WTC11 (cell line): ENCODE measurements at regions not wholly inside any gene's neighbourhood (a gene's known extent, or its start where the extent isn't known, plus 50 kb on each side); places are given as distances from the start of the nearest gene placed in this dataset.

Experiments
- ATAC-seq: fragments of 200-7000 bp; cut with Tn5 transposase; 2 replicates; pipeline ENCODE4 v1.10.0; 2021; ENCODE audit warnings: mild to moderate bottlenecking, moderate library complexity
- CTCF ChIA-PET: fragments of 300-600 bp; sonication (Branson Sonifier 250); formaldehyde crosslinking; loops from one replicate; lab custom pipeline; 2021; ENCODE audit warnings: antibody characterized with exemption; lab: Charles Lee
- POLR2A ChIA-PET: fragments of 350-600 bp; sonication (Branson Sonifier 250); formaldehyde crosslinking; loops from one replicate; lab custom pipeline; 2021; ENCODE audit warnings: antibody characterized with exemption; lab: Charles Lee
- DNase-seq: peaks from one replicate; pipeline ENCODE4 v3.0.0; 2021; ENCODE audit warnings: low spot score
- H3K27ac Mint-ChIP-seq: 2 replicates; pipeline ENCODE4 v1.8.0; 2021; ENCODE audit warnings: mixed read lengths
- H3K27me3 Mint-ChIP-seq: 2 replicates; pipeline ENCODE4 v1.8.0; 2021; ENCODE audit warnings: low read depth, mild to moderate bottlenecking, moderate library complexity, mixed read lengths
- H3K36me3 Mint-ChIP-seq: 2 replicates; pipeline ENCODE4 v1.8.0; 2021; ENCODE audit warnings: mixed read lengths
- H3K4me1 Mint-ChIP-seq: 2 replicates; pipeline ENCODE4 v1.8.0; 2022; ENCODE audit warnings: mixed read lengths
- H3K4me3 Mint-ChIP-seq: 2 replicates; pipeline ENCODE4 v1.8.0; 2021; ENCODE audit warnings: mild to moderate bottlenecking, moderate library complexity, mixed read lengths
- H3K9me3 Mint-ChIP-seq: 2 replicates; pipeline ENCODE4 v1.8.0; 2021; ENCODE audit warnings: mixed read lengths
- CBFB ChIP-seq: sonication (generic); formaldehyde crosslinking; IDR thresholded peaks from 2 replicates; pipeline ENCODE4 v1.8.1; 2022; ENCODE audit warnings: mild to moderate bottlenecking, low read depth, missing genetic modification reagents
- FOXJ3 ChIP-seq: sonication (generic); formaldehyde crosslinking; IDR thresholded peaks from 2 replicates; pipeline ENCODE4 v1.9.0; 2021; ENCODE audit warnings: missing genetic modification reagents, mild to moderate bottlenecking, borderline replicate concordance
- FOXK1 ChIP-seq: sonication (generic); formaldehyde crosslinking; IDR thresholded peaks from 2 replicates; pipeline ENCODE4 v1.8.0; 2022; ENCODE audit warnings: mild to moderate bottlenecking, moderate library complexity, missing genetic modification reagents
- IRF1 ChIP-seq: sonication (generic); formaldehyde crosslinking; IDR thresholded peaks from 2 replicates; pipeline ENCODE4 v1.8.0; 2023; ENCODE audit warnings: missing genetic modification reagents
- JAZF1 ChIP-seq: fragments of 250-450 bp; sonication (Bioruptor Pico); IDR thresholded peaks from 2 replicates; pipeline ENCODE4 v1.9.0; 2021; ENCODE audit warnings: moderate library complexity, mild to moderate bottlenecking, inconsistent platforms
- KAT7 ChIP-seq: sonication (generic); formaldehyde crosslinking; IDR thresholded peaks from 2 replicates; pipeline ENCODE4 v1.8.1; 2023; ENCODE audit warnings: missing genetic modification reagents, mild to moderate bottlenecking, borderline replicate concordance
- MAX ChIP-seq: sonication (generic); formaldehyde crosslinking; IDR thresholded peaks from 2 replicates; pipeline ENCODE4 v1.8.0; 2022; ENCODE audit warnings: mild to moderate bottlenecking, missing genetic modification reagents
- MXD4 ChIP-seq: fragments of 250-450 bp; sonication (Bioruptor Pico); IDR thresholded peaks from 2 replicates; pipeline ENCODE4 v1.8.0; 2021; ENCODE audit warnings: mild to moderate bottlenecking, moderate library complexity, borderline replicate concordance
- MYBL2 ChIP-seq: sonication (generic); formaldehyde crosslinking; IDR thresholded peaks from 2 replicates; pipeline ENCODE4 v1.8.1; 2023; ENCODE audit warnings: mild to moderate bottlenecking, moderate library complexity, missing genetic modification reagents
- NFYB ChIP-seq: sonication (generic); formaldehyde crosslinking; conservative IDR thresholded peaks from 2 replicates; pipeline ENCODE4 v1.8.0; 2022; ENCODE audit warnings: low read depth, missing genetic modification reagents
- NR1H2 ChIP-seq: sonication (generic); formaldehyde crosslinking; IDR thresholded peaks from 2 replicates; pipeline ENCODE4 v1.9.0; 2021; ENCODE audit warnings: mild to moderate bottlenecking, moderate library complexity, missing genetic modification reagents
- SMAD4 ChIP-seq: sonication (generic); formaldehyde crosslinking; IDR thresholded peaks from 2 replicates; pipeline ENCODE4 v1.8.0; 2022; ENCODE audit warnings: mild to moderate bottlenecking, missing genetic modification reagents
- TEAD1 ChIP-seq: sonication (generic); formaldehyde crosslinking; IDR thresholded peaks from 2 replicates; pipeline ENCODE4 v1.8.0; 2022; ENCODE audit warnings: mild to moderate bottlenecking, missing genetic modification reagents
- ZMAT4 ChIP-seq: fragments of 250-450 bp; sonication (Bioruptor Pico); IDR thresholded peaks from 2 replicates; pipeline ENCODE4 v1.9.0; 2021; ENCODE audit warnings: mild to moderate bottlenecking
- ZNF425 ChIP-seq: fragments of 250-450 bp; sonication (Bioruptor Pico); conservative IDR thresholded peaks from 2 replicates; pipeline ENCODE4 v1.9.0; 2021; ENCODE audit warnings: mild to moderate bottlenecking
- ZNF512 ChIP-seq: sonication (generic); formaldehyde crosslinking; IDR thresholded peaks from 2 replicates; pipeline ENCODE4 v1.8.1; 2022; ENCODE audit warnings: missing genetic modification reagents, borderline replicate concordance
- TF ChIP-seq, protein P1 (sequence below): fragments of 250-450 bp; sonication (Bioruptor Pico); IDR thresholded peaks from 2 replicates; pipeline ENCODE4 v1.9.0; 2021; ENCODE audit warnings: mild to moderate bottlenecking, borderline replicate concordance
- TF ChIP-seq, protein P2 (sequence below): sonication (generic); formaldehyde crosslinking; IDR thresholded peaks from 2 replicates; pipeline ENCODE4 v1.8.1; 2023; ENCODE audit warnings: mild to moderate bottlenecking, missing genetic modification reagents
- TF ChIP-seq, protein P3 (sequence below): sonication (generic); formaldehyde crosslinking; IDR thresholded peaks from 2 replicates; pipeline ENCODE4 v1.8.0; 2022; ENCODE audit warnings: mild to moderate bottlenecking, missing genetic modification reagents
- TF ChIP-seq, protein P4 (sequence below): fragments of 250-450 bp; sonication (Bioruptor Pico); IDR thresholded peaks from 2 replicates; pipeline ENCODE4 v1.8.0; 2021; ENCODE audit warnings: mild to moderate bottlenecking

GRCh38 chr13:80509264-80509663 lies 168.3 kb upstream of the SPRY2 start (continued):
- no peak for TF ChIP-seq MAX (CRISPR knock-in tag)
- TF ChIP-seq ZNF425 (CRISPR knock-in tag) = no peak
- TF ChIP-seq, protein P1, sequence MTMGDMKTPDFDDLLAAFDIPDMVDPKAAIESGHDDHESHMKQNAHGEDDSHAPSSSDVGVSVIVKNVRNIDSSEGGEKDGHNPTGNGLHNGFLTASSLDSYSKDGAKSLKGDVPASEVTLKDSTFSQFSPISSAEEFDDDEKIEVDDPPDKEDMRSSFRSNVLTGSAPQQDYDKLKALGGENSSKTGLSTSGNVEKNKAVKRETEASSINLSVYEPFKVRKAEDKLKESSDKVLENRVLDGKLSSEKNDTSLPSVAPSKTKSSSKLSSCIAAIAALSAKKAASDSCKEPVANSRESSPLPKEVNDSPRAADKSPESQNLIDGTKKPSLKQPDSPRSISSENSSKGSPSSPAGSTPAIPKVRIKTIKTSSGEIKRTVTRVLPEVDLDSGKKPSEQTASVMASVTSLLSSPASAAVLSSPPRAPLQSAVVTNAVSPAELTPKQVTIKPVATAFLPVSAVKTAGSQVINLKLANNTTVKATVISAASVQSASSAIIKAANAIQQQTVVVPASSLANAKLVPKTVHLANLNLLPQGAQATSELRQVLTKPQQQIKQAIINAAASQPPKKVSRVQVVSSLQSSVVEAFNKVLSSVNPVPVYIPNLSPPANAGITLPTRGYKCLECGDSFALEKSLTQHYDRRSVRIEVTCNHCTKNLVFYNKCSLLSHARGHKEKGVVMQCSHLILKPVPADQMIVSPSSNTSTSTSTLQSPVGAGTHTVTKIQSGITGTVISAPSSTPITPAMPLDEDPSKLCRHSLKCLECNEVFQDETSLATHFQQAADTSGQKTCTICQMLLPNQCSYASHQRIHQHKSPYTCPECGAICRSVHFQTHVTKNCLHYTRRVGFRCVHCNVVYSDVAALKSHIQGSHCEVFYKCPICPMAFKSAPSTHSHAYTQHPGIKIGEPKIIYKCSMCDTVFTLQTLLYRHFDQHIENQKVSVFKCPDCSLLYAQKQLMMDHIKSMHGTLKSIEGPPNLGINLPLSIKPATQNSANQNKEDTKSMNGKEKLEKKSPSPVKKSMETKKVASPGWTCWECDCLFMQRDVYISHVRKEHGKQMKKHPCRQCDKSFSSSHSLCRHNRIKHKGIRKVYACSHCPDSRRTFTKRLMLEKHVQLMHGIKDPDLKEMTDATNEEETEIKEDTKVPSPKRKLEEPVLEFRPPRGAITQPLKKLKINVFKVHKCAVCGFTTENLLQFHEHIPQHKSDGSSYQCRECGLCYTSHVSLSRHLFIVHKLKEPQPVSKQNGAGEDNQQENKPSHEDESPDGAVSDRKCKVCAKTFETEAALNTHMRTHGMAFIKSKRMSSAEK (CRISPR knock-in tag) = no peak
- TF ChIP-seq, protein P2, sequence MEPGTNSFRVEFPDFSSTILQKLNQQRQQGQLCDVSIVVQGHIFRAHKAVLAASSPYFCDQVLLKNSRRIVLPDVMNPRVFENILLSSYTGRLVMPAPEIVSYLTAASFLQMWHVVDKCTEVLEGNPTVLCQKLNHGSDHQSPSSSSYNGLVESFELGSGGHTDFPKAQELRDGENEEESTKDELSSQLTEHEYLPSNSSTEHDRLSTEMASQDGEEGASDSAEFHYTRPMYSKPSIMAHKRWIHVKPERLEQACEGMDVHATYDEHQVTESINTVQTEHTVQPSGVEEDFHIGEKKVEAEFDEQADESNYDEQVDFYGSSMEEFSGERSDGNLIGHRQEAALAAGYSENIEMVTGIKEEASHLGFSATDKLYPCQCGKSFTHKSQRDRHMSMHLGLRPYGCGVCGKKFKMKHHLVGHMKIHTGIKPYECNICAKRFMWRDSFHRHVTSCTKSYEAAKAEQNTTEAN (CRISPR knock-in tag) = no peak
- TF ChIP-seq MXD4 (CRISPR knock-in tag) = no peak

DNA sequence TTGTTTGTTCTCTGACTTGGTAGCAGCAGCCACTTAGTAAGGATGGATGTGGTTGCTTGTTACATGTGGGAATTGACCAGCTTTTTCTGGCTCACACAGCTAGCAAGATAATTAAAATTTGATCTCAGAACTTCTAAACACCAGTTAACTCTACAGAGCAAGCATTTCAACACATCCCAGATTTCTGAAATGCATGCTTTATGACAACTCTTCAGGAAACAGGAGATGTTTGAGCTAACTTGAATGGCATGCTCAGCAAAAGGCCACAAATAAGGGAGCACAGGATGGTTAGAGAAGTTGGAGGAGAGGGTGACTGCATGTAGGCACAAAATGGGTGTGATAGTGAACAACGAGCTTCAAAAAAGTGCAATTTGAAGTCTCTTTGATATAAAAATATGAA lies 167.1 kb upstream of the SPRY2 start:
- TF ChIP-seq ZNF512 (CRISPR knock-in tag) (no peak), CBFB (no peak)
- no peaks in the 10 kb centered on the region for H3K27me3 Mint-ChIP-seq
- H3K36me3 Mint-ChIP-seq = peaks cover 17% of the 10 kb centered on the region
- H3K9me3 Mint-ChIP-seq = peaks cover 32% of the 10 kb centered on the region
- ChIA-PET CTCF (no interaction called here), POLR2A (no interaction called here)
- ATAC-seq = no peak
- no peaks in the 10 kb centered on the region for H3K4me1 Mint-ChIP-seq
- DNase-seq = no peak
- no peak overlapping the region for H3K4me3 Mint-ChIP-seq
- no peak overlapping the region for H3K27ac Mint-ChIP-seq

DNA sequence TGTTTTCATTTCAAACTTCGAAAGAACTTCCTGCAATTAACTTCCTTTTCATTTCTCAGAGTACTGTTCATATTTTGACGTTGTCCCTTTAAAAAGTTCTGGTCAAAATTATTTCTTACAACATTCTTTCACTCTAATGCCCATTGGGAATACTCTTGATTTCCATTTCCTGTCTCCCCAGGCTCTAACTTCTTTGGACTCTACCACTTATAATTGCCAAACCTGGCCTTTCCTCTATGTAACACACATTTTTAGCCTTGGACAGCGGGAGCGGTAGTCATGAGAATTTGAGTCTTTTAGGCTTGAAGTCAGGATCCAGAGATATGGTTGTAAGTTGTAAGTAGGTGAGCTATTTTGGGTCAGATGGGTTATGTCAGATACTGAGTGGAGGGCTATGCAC lies 163.5 kb upstream of the SPRY2 start:
- Mint-ChIP-seq H3K9me3 (peaks cover 32% of the 10 kb centered on the region), H3K4me3 (no peak overlapping the region), H3K36me3 (peaks cover 17% of the 10 kb centered on the region), H3K27ac (no peak overlapping the region), H3K4me1 (no peaks in the 10 kb centered on the region), H3K27me3 (no peaks in the 10 kb centered on the region)
- ATAC-seq = no peak
- ChIA-PET CTCF (no interaction called here), POLR2A (no interaction called here)
- DNase-seq = no peak
- TF ChIP-seq, protein P3, sequence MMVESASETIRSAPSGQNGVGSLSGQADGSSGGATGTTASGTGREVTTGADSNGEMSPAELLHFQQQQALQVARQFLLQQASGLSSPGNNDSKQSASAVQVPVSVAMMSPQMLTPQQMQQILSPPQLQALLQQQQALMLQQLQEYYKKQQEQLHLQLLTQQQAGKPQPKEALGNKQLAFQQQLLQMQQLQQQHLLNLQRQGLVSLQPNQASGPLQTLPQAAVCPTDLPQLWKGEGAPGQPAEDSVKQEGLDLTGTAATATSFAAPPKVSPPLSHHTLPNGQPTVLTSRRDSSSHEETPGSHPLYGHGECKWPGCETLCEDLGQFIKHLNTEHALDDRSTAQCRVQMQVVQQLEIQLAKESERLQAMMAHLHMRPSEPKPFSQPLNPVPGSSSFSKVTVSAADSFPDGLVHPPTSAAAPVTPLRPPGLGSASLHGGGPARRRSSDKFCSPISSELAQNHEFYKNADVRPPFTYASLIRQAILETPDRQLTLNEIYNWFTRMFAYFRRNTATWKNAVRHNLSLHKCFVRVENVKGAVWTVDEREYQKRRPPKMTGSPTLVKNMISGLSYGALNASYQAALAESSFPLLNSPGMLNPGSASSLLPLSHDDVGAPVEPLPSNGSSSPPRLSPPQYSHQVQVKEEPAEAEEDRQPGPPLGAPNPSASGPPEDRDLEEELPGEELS (CRISPR knock-in tag) = no peak
- no peak for TF ChIP-seq CBFB
- TF ChIP-seq JAZF1 = no peak
- no peak for TF ChIP-seq KAT7 (CRISPR knock-in tag)
- TF ChIP-seq NFYB (CRISPR knock-in tag) = no peak
- no peak for TF ChIP-seq IRF1 (CRISPR knock-in tag)
- no peak for TF ChIP-seq FOXJ3 (CRISPR knock-in tag)
- no peak for TF ChIP-seq FOXK1
- no peak for TF ChIP-seq MYBL2 (CRISPR knock-in tag)
- TF ChIP-seq NR1H2 (CRISPR knock-in tag) = no peak
- TF ChIP-seq, protein P4, sequence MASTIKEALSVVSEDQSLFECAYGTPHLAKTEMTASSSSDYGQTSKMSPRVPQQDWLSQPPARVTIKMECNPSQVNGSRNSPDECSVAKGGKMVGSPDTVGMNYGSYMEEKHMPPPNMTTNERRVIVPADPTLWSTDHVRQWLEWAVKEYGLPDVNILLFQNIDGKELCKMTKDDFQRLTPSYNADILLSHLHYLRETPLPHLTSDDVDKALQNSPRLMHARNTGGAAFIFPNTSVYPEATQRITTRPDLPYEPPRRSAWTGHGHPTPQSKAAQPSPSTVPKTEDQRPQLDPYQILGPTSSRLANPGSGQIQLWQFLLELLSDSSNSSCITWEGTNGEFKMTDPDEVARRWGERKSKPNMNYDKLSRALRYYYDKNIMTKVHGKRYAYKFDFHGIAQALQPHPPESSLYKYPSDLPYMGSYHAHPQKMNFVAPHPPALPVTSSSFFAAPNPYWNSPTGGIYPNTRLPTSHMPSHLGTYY (CRISPR knock-in tag) = no peak
- TF ChIP-seq TEAD1 (CRISPR knock-in tag) = no peak
- no peak for TF ChIP-seq SMAD4 (CRISPR knock-in tag)
- no peak for TF ChIP-seq ZMAT4 (CRISPR knock-in tag)
